ENCODE measurements at regions not wholly inside any gene's neighbourhood (a gene's known extent, or its start where the extent isn't known, plus 50 kb on each side); places are given as distances from the start of the nearest gene placed in this dataset.

- CTCF ChIA-PET, result no interaction called here
- TF ChIP-seq, protein P1, sequence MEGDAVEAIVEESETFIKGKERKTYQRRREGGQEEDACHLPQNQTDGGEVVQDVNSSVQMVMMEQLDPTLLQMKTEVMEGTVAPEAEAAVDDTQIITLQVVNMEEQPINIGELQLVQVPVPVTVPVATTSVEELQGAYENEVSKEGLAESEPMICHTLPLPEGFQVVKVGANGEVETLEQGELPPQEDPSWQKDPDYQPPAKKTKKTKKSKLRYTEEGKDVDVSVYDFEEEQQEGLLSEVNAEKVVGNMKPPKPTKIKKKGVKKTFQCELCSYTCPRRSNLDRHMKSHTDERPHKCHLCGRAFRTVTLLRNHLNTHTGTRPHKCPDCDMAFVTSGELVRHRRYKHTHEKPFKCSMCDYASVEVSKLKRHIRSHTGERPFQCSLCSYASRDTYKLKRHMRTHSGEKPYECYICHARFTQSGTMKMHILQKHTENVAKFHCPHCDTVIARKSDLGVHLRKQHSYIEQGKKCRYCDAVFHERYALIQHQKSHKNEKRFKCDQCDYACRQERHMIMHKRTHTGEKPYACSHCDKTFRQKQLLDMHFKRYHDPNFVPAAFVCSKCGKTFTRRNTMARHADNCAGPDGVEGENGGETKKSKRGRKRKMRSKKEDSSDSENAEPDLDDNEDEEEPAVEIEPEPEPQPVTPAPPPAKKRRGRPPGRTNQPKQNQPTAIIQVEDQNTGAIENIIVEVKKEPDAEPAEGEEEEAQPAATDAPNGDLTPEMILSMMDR (IDR thresholded peaks at IDR 0.05; ENCODE audit: insufficient read depth, low read length, missing control alignments), result no peak
- POLR2A ChIA-PET, result no interaction called here
- H3K4me3 ChIP-seq (ENCODE audit: low read depth, low read length), result no peak overlapping the region
- no peak for DNase-seq (ENCODE audit: low read depth, low spot score)
These were observed 459.9 kb upstream of the NMUR2 start for GRCh38 chr5:152864991-152865390.

- no peak overlapping the region for H3K4me3 ChIP-seq (ENCODE audit: low read depth, low read length)
- TF ChIP-seq, protein P1 (IDR thresholded peaks at IDR 0.05; ENCODE audit: insufficient read depth, low read length, missing control alignments), result no peak
- ChIA-PET POLR2A (no interaction called here), CTCF (no interaction called here)
- no peak for DNase-seq (ENCODE audit: low read depth, low spot score)
These were observed 464.9 kb upstream of the NMUR2 start for GRCh38 chr5:152869971-152870370.

DNA sequence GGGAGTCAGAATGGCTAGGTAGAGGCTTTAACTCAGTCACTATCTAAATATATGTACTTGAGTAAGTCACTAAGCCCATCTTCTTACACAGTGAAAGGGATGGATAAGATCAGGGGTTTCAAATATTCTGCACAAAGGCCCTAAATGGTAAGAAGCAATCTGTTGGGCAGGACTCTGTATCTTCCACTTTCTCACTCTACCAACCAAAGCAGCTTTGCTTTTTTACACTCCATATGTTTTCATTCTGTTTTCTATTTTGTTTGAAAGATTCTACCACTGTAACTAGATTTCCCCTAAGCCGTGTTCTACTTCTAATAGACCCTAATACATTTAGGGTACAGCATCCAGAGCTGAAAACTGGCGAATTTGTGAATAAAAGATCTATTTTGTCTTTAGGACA lies 477.5 kb upstream of the NMUR2 start:
- DNase-seq (ENCODE audit: low read depth, low spot score), result no peak
- ChIA-PET CTCF (no interaction called here), POLR2A (no interaction called here)
- no peak overlapping the region for H3K4me3 ChIP-seq (ENCODE audit: low read depth, low read length)
- TF ChIP-seq, protein P1 (IDR thresholded peaks at IDR 0.05; ENCODE audit: insufficient read depth, low read length, missing control alignments), result no peak

GRCh38 chr5:152883066-152883775 lies 478.1 kb upstream of the NMUR2 start:
- CTCF ChIA-PET, result no interaction called here
- TF ChIP-seq, protein P1 (IDR thresholded peaks at IDR 0.05; ENCODE audit: insufficient read depth, low read length, missing control alignments), result no peak
- no peak overlapping the region for H3K4me3 ChIP-seq (ENCODE audit: low read depth, low read length)
- DNase-seq (ENCODE audit: low read depth, low spot score), result no peak
- POLR2A ChIA-PET, result no interaction called here

- ChIA-PET CTCF (no interaction called here), POLR2A (no interaction called here)
- DNase-seq (ENCODE audit: low read depth, low spot score), result no peak
- TF ChIP-seq, protein P1 (IDR thresholded peaks at IDR 0.05; ENCODE audit: insufficient read depth, low read length, missing control alignments), result no peak
- H3K4me3 ChIP-seq (ENCODE audit: low read depth, low read length), result no peak overlapping the region
These were observed 478.9 kb upstream of the NMUR2 start for GRCh38 chr5:152884006-152884405.

GRCh38 chr5:152900332-152900731 lies 495.3 kb upstream of the NMUR2 start:
- H3K4me3 ChIP-seq (ENCODE audit: low read depth, low read length), result no peak overlapping the region
- ChIA-PET POLR2A (no interaction called here), CTCF (no interaction called here)
- TF ChIP-seq, protein P1 (IDR thresholded peaks at IDR 0.05; ENCODE audit: insufficient read depth, low read length, missing control alignments), result no peak
- no peak for DNase-seq (ENCODE audit: low read depth, low spot score)
